Upper lobe of left lung (tissue), 6 donors: ENCODE measurements at regions not wholly inside any gene's neighbourhood (a gene's known extent, or its start where the extent isn't known, plus 50 kb on each side); places are given as distances from the start of the nearest gene placed in this dataset.

Source experiments
- ATAC-seq, 2 donors: fragments of 200-7000 bp; cut with Tn5 transposase; one replicate each; pipeline ENCODE4 v1.9.1; 2022; ENCODE audit warnings: mild to moderate bottlenecking in 2 of 2, moderate library complexity in 2 of 2; ENCODE audit not compliant: low FRiP score in 2 of 2
- DNase-seq, 2 donors: peaks; one replicate each; pipeline ENCODE4 v3.0.0-alpha.2; 2019 to 2020
- H3K27ac ChIP-seq, 4 donors: fragments of 200-600 bp; sonication (generic); one replicate each; pipeline ENCODE4 v1.5.1; 2016 to 2019
- H3K27me3 ChIP-seq, 4 donors: fragments of 200-600 bp; sonication (generic); one replicate each; pipeline ENCODE4 v1.5.1; 2017 to 2019
- H3K36me3 ChIP-seq, 4 donors: fragments of 200-600 bp; sonication (generic); one replicate each; pipeline ENCODE4 v1.5.1; 2016 to 2019
- H3K4me1 ChIP-seq, 4 donors: fragments of 200-600 bp; sonication (generic); one replicate each; pipeline ENCODE4 v1.5.1; 2018 to 2019
- H3K4me3 ChIP-seq, 4 donors: fragments of 200-600 bp; sonication (generic); one replicate each; pipeline ENCODE4 v1.5.1; 2017 to 2019; ENCODE audit warnings: mild to moderate bottlenecking in 2 of 4, moderate library complexity in 1 of 4
- H3K9me3 ChIP-seq, 4 donors: fragments of 200-600 bp; sonication (generic); one replicate each; pipeline ENCODE4 v1.5.1; 2018 to 2019
- EP300 ChIP-seq, 4 donors: sonication (generic); formaldehyde crosslinking; IDR thresholded peaks; one replicate each; pipeline ENCODE4 v1.5.1; 2017; ENCODE audit warnings: antibody characterized with exemption in 4 of 4, control low read depth in 2 of 4
- POLR2A ChIP-seq, 4 donors: fragments of 450-650 bp; IDR thresholded peaks; one replicate each; pipeline ENCODE4 v1.5.1; 2016 to 2017; ENCODE audit warnings: antibody characterized with exemption in 4 of 4, mild to moderate bottlenecking in 2 of 4
- POLR2AphosphoS5 ChIP-seq, 2 donors: sonication (generic); formaldehyde crosslinking; IDR thresholded peaks; one replicate each; pipeline ENCODE4 v1.5.1; 2017; ENCODE audit warnings: antibody characterized with exemption in 2 of 2
- WGBS, 2 donors: methylation state at CpG; one replicate each; pipeline ENCODE4 v1.1.5; 2017 to 2018; 5-methylcytosine and 5-hydroxymethylcytosine counted together
- TF ChIP-seq, protein P1 (sequence below), 6 experiments: fragments of 450-650 bp in 4 of 6; fragments of 200-600 bp in 2 of 6; sonication (generic) in 2 of 6; IDR thresholded peaks; one replicate each; pipeline ENCODE4 v1.5.1; 2016 to 2019; ENCODE audit warnings: antibody characterized with exemption in 6 of 6
- donor health status: DM: no; HTN: no; CAD: no; lungs with moderate emphysema.
- donor health status: DM: no; HTN: yes; CAD: no; lungs with severe emphysema.

GRCh38 chr3:165513715-165514701 lies 317.8 kb upstream of the SLITRK3 start:
- Histone ChIP-seq H3K27ac (no peak overlapping the region), H3K4me3 (no peak overlapping the region), H3K4me1 (no peaks in the 10 kb centered on the region), H3K36me3 (no peaks in the 10 kb centered on the region), H3K9me3 (no peaks in the 10 kb centered on the region), H3K27me3 (no peaks in the 10 kb centered on the region)
- TF ChIP-seq EP300 (IDR thresholded peaks at IDR 0.05): no peak
- TF ChIP-seq, protein P1, sequence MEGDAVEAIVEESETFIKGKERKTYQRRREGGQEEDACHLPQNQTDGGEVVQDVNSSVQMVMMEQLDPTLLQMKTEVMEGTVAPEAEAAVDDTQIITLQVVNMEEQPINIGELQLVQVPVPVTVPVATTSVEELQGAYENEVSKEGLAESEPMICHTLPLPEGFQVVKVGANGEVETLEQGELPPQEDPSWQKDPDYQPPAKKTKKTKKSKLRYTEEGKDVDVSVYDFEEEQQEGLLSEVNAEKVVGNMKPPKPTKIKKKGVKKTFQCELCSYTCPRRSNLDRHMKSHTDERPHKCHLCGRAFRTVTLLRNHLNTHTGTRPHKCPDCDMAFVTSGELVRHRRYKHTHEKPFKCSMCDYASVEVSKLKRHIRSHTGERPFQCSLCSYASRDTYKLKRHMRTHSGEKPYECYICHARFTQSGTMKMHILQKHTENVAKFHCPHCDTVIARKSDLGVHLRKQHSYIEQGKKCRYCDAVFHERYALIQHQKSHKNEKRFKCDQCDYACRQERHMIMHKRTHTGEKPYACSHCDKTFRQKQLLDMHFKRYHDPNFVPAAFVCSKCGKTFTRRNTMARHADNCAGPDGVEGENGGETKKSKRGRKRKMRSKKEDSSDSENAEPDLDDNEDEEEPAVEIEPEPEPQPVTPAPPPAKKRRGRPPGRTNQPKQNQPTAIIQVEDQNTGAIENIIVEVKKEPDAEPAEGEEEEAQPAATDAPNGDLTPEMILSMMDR (IDR thresholded peaks at IDR 0.05): no peak
- TF ChIP-seq POLR2A (IDR thresholded peaks at IDR 0.05): no peak
- TF ChIP-seq POLR2AphosphoS5 (IDR thresholded peaks at IDR 0.05): no peak
- 63 to 70% methylated on average over 4 of the region's 4 CpGs for WGBS, 2 donors
- ATAC-seq (no peak), DNase-seq (no peak)

GRCh38 chr3:165507576-165507975 lies 311.4 kb upstream of the SLITRK3 start:
- no peaks in the 10 kb centered on the region for H3K27me3 ChIP-seq
- 71 to 83% methylated on average over 3 of the region's 3 CpGs for WGBS, 2 donors
- no peak overlapping the region for H3K27ac ChIP-seq
- ATAC-seq (no peak), DNase-seq (no peak)
- H3K4me1 ChIP-seq: no peaks in the 10 kb centered on the region
- no peak overlapping the region for H3K4me3 ChIP-seq
- H3K9me3 ChIP-seq: peaks cover 0 to 10% (median 0%) of the 10 kb centered on the region in 4 donors
- H3K36me3 ChIP-seq: no peaks in the 10 kb centered on the region
- no peak for TF ChIP-seq EP300 (IDR thresholded peaks at IDR 0.05)
- TF ChIP-seq POLR2AphosphoS5 (IDR thresholded peaks at IDR 0.05): no peak
- TF ChIP-seq POLR2A (IDR thresholded peaks at IDR 0.05): no peak
- TF ChIP-seq, protein P1 (IDR thresholded peaks at IDR 0.05): no peak

DNA sequence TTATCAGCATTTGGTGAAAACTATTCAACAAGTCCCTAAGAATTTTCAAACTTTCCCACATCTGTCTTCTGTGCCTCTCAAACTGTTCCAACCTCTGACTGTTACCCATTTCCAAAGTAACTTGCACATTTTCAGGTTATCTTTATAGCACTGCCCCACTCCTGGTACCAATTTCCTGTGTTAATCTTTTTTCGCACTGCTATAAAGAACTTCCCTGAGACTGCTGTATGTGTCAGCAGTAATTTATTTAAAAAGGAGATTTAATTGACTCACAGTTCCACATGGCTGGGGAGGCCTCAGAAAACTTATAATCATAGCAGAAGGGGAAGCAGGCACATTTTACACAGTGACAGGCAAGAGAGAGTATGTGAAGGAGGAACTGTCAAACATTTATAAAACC lies 310.9 kb upstream of the SLITRK3 start:
- 82 to 95% methylated on average over 1 of the region's 1 CpG for WGBS, 2 donors
- Histone ChIP-seq H3K4me1 (no peaks in the 10 kb centered on the region), H3K27me3 (no peaks in the 10 kb centered on the region), H3K4me3 (no peak overlapping the region), H3K36me3 (no peaks in the 10 kb centered on the region), H3K27ac (no peak overlapping the region), H3K9me3 (peaks cover 0 to 10% (median 0%) of the 10 kb centered on the region in 4 donors)
- TF ChIP-seq POLR2A (IDR thresholded peaks at IDR 0.05) (no peak), EP300 (IDR thresholded peaks at IDR 0.05) (no peak), POLR2AphosphoS5 (IDR thresholded peaks at IDR 0.05) (no peak)
- TF ChIP-seq, protein P1 (IDR thresholded peaks at IDR 0.05): no peak
- DNase-seq: no peak
- ATAC-seq: no peak

DNA sequence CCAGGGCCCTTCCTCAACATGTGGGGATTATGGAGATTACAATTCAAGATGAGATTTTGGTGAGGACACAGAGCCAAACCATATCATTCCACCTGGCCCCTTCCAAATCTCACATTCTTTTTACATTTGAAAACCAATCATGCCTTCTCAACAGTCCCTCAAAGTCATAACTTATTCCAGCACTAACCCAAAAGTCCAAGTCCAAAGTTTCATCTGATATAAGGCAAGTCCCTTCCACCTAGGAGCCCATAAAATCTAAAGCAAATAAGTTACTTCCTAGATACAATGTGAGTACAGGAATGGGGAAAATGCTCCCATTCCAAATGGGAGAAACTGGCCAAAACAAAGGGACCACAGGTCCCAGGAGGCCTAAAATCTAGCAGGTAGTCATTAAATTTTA lies 309.5 kb upstream of the SLITRK3 start:
- no peak for DNase-seq
- Histone ChIP-seq H3K27me3 (no peaks in the 10 kb centered on the region), H3K4me1 (no peaks in the 10 kb centered on the region), H3K27ac (no peak overlapping the region), H3K4me3 (no peak overlapping the region), H3K9me3 (peaks cover 0 to 10% (median 0%) of the 10 kb centered on the region in 4 donors), H3K36me3 (no peaks in the 10 kb centered on the region)
- TF ChIP-seq, protein P1 (IDR thresholded peaks at IDR 0.05): no peak
- TF ChIP-seq POLR2A (IDR thresholded peaks at IDR 0.05) (no peak), POLR2AphosphoS5 (IDR thresholded peaks at IDR 0.05) (no peak), EP300 (IDR thresholded peaks at IDR 0.05) (no peak)
- no peak for ATAC-seq
